ENCODE measurements at regions not wholly inside any gene's neighbourhood (a gene's known extent, or its start where the extent isn't known, plus 50 kb on each side); places are given as distances from the start of the nearest gene placed in this dataset.

DNA sequence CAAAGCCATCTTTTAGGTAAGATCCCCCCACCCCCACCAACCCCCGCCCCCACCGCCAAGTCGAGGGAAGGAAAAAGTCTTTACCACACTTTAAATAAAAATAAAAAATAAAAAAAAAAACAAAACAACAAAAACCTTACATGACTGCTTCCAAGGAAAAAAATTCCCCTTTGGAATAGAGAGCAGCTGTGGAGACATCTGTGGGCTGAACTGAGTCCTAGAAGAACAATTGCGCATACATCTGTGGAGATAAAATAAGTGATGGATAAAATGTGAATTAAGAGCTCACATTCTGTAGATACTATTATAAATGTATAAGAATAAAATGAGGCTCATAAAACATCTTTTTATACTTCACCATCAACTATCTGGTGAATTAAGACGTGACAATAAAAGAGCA is 601.7 kb upstream of the AGTR1 start (continued):
- TF ChIP-seq, protein P1, sequence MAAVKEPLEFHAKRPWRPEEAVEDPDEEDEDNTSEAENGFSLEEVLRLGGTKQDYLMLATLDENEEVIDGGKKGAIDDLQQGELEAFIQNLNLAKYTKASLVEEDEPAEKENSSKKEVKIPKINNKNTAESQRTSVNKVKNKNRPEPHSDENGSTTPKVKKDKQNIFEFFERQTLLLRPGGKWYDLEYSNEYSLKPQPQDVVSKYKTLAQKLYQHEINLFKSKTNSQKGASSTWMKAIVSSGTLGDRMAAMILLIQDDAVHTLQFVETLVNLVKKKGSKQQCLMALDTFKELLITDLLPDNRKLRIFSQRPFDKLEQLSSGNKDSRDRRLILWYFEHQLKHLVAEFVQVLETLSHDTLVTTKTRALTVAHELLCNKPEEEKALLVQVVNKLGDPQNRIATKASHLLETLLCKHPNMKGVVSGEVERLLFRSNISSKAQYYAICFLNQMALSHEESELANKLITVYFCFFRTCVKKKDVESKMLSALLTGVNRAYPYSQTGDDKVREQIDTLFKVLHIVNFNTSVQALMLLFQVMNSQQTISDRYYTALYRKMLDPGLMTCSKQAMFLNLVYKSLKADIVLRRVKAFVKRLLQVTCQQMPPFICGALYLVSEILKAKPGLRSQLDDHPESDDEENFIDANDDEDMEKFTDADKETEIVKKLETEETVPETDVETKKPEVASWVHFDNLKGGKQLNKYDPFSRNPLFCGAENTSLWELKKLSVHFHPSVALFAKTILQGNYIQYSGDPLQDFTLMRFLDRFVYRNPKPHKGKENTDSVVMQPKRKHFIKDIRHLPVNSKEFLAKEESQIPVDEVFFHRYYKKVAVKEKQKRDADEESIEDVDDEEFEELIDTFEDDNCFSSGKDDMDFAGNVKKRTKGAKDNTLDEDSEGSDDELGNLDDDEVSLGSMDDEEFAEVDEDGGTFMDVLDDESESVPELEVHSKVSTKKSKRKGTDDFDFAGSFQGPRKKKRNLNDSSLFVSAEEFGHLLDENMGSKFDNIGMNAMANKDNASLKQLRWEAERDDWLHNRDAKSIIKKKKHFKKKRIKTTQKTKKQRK (IDR thresholded peaks at IDR 0.05; ENCODE audit: low read depth, low read length) = no peak

DNA sequence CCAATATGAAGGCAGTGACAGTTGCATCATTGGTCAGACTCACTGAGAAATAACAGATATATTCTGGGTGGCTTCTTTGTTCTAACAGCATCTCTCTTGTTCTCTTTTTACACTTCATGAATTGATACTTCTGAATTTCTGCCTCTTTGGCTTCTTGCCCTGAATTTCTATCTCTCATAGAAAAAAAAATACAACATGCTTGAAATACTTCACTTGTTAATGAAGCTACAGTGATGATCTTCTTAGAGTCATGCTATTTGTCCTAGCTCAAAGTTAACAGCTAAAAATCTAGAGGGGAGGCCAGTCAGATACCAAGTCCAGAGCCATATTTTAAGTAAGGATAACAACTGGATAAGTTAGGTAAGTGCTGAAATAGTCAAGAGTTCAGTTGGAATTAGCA is 597.2 kb upstream of the AGTR1 start:
- RAD21 ChIA-PET (ENCODE audit: unreplicated experiment) = interaction anchor here (0.9 kb wide), 2 partner anchors 14 to 20 kb away, joined by 3 read pairs; no protein-coding TSS in a partner anchor
- Histone ChIP-seq H3K4me1 (ENCODE audit: control insufficient read depth, insufficient read depth, low read length) (no peaks in the 10 kb centered on the region), H3K9ac (ENCODE audit: control insufficient read depth, insufficient read depth, low read length) (no peak overlapping the region), H3K36me3 (ENCODE audit: control insufficient read depth in 2 of 2, insufficient read depth in 2 of 2, low read length in 1 of 2) (no peaks in the 10 kb centered on the region), H2AFZ (ENCODE audit: control insufficient read depth, low read depth, low read length) (no peak overlapping the region), H4K20me1 (ENCODE audit: control insufficient read depth, insufficient read depth) (no peaks in the 10 kb centered on the region), H3K79me2 (ENCODE audit: control insufficient read depth, insufficient read depth, low read length) (no peaks in the 10 kb centered on the region), H3K27ac (ENCODE audit: control insufficient read depth, insufficient read depth) (no peak overlapping the region), H3K9me3 (replicated peaks; ENCODE audit: control insufficient read depth, insufficient read depth, low read length) (no peaks in the 10 kb centered on the region), H3K4me3 (no peak overlapping the region), H3K4me2 (ENCODE audit: control insufficient read depth, insufficient read depth) (no peak overlapping the region), H3K27me3 (replicated peaks in 1 of 2; ENCODE audit: control insufficient read depth in 2 of 2, insufficient read depth in 2 of 2, low read length in 1 of 2) (no peaks in the 10 kb centered on the region)
- ATAC-seq (no peak), DNase-seq (ENCODE audit: low read depth, low spot score) (no peak), FAIRE-seq (no peak)
- SMC1A ChIA-PET (ENCODE audit: uncharacterized antibody, unreplicated experiment) = interaction anchor here (1.5 to 2.7 kb wide), 2 partner anchors 11 to 23 kb away, joined by 3 to 8 read pairs; no protein-coding TSS in a partner anchor
- POLR2A ChIA-PET = no interaction called here
- CTCF ChIA-PET = interaction anchor here (1.5 kb wide), 1 partner anchor 15 kb away, joined by 3 read pairs; no protein-coding TSS in a partner anchor
- in situ Hi-C loops (cut with MboI) (no loop called here), intact Hi-C loops (cut with micrococcal nuclease; ENCODE audit: unreplicated experiment) (no loop called here)
- no peak for TF ChIP-seq ZBED1 (IDR thresholded peaks at IDR 0.05; ENCODE audit: borderline replicate concordance)
- TF ChIP-seq, protein P2, sequence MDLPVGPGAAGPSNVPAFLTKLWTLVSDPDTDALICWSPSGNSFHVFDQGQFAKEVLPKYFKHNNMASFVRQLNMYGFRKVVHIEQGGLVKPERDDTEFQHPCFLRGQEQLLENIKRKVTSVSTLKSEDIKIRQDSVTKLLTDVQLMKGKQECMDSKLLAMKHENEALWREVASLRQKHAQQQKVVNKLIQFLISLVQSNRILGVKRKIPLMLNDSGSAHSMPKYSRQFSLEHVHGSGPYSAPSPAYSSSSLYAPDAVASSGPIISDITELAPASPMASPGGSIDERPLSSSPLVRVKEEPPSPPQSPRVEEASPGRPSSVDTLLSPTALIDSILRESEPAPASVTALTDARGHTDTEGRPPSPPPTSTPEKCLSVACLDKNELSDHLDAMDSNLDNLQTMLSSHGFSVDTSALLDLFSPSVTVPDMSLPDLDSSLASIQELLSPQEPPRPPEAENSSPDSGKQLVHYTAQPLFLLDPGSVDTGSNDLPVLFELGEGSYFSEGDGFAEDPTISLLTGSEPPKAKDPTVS (IDR thresholded peaks at IDR 0.05; ENCODE audit: low read depth, low read length) = no peak
- TF ChIP-seq EED (IDR thresholded peaks at IDR 0.05; ENCODE audit: low read depth) = no peak
- no peak for TF ChIP-seq GABPA (IDR thresholded peaks at IDR 0.05; ENCODE audit: low read depth)
- TF ChIP-seq IKZF1 (conservative IDR thresholded peaks at IDR 0.05) = no peak
- no peak for TF ChIP-seq POLR2A (IDR thresholded peaks at IDR 0.05; ENCODE audit: low read depth, low read length)
- no peak for TF ChIP-seq ZNF24 (IDR thresholded peaks at IDR 0.05)
- no peak for TF ChIP-seq RFX5 (IDR thresholded peaks at IDR 0.05; ENCODE audit: low read depth, low read length)
- TF ChIP-seq PML (IDR thresholded peaks at IDR 0.05; ENCODE audit: low read length) = no peak
- no peak for TF ChIP-seq CHD1 (IDR thresholded peaks at IDR 0.05; ENCODE audit: low read depth, low read length)
- TF ChIP-seq SMAD1 (IDR thresholded peaks at IDR 0.05; ENCODE audit: low read depth, partially characterized antibody) = no peak
- TF ChIP-seq ZNF274 (IDR thresholded peaks at IDR 0.05; ENCODE audit: insufficient read depth, insufficient read length) = no peak
- TF ChIP-seq DPF2 (IDR thresholded peaks at IDR 0.05) = no peak
- no peak for TF ChIP-seq ESRRA (IDR thresholded peaks at IDR 0.05; ENCODE audit: low read length)
- TF ChIP-seq SPI1 (IDR thresholded peaks at IDR 0.05; ENCODE audit: borderline replicate concordance, insufficient read depth, low read depth, low read length) = no peak
- TF ChIP-seq KDM1A (IDR thresholded peaks at IDR 0.05; ENCODE audit: borderline replicate concordance) = no peak
- TF ChIP-seq BMI1 (IDR thresholded peaks at IDR 0.05; ENCODE audit: borderline replicate concordance) = no peak
- TF ChIP-seq ZNF384 (IDR thresholded peaks at IDR 0.05; ENCODE audit: borderline replicate concordance, low read depth, low read length) = no peak
- no peak for TF ChIP-seq TCF12 (IDR thresholded peaks at IDR 0.05; ENCODE audit: low read depth, low read length)
- BruUV-seq (replicated peaks) = no TSS peak
